Osteocyte (in vitro differentiated cells): ENCODE measurements at regions not wholly inside any gene's neighbourhood (a gene's known extent, or its start where the extent isn't known, plus 50 kb on each side); places are given as distances from the start of the nearest gene placed in this dataset.

Source experiments
- DNase-seq: peaks from one replicate; pipeline ENCODE4 v3.0.0; 2021; ENCODE audit warnings: mixed read lengths; ENCODE audit not compliant: unreplicated experiment; ENCODE audit errors: extremely low spot score
- H3K27ac Mint-ChIP-seq: one replicate; pipeline ENCODE4 v1.8.0; 2021; ENCODE audit warnings: mild to moderate bottlenecking, mixed read lengths; ENCODE audit not compliant: unreplicated experiment
- H3K27me3 Mint-ChIP-seq: one replicate; pipeline ENCODE4 v1.8.0; 2021; ENCODE audit warnings: mixed read lengths; ENCODE audit not compliant: unreplicated experiment
- H3K36me3 Mint-ChIP-seq: one replicate; pipeline ENCODE4 v1.8.0; 2021; ENCODE audit warnings: mixed read lengths; ENCODE audit not compliant: unreplicated experiment
- H3K4me1 Mint-ChIP-seq: one replicate; pipeline ENCODE4 v1.8.0; 2021; ENCODE audit warnings: mixed read lengths; ENCODE audit not compliant: unreplicated experiment
- H3K4me3 Mint-ChIP-seq: one replicate; pipeline ENCODE4 v1.8.0; 2021; ENCODE audit warnings: mild to moderate bottlenecking, moderate library complexity, mixed read lengths; ENCODE audit not compliant: unreplicated experiment
- H3K9me3 Mint-ChIP-seq: one replicate; pipeline ENCODE4 v1.8.0; 2021; ENCODE audit warnings: mixed read lengths; ENCODE audit not compliant: unreplicated experiment
- CTCF ChIP-seq: fragments of 200-600 bp; sonication (generic); IDR thresholded peaks from 2 replicates; pipeline ENCODE4 v1.5.0; 2021; ENCODE audit warnings: antibody characterized with exemption, mild to moderate bottlenecking, moderate library complexity

DNA sequence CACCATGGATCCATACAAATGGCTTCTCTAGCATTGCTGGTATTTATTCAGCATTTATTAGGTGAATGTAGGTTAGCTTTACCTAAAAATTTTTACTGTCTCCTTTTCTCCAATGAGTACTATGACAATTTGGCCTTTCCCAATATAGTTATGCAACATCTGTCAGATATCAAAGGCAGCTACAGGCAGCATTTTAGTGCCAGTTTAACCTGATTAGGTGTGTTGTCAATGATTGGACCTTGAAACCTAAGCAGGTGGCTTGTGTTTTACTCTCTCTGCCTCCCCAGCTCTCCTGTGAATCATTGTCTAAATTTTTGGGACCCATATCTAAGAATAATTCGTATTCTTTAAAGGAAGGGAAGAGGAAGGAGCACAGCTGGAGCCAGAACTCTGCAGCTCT lies 228.9 kb downstream of the KBTBD8 start:
- peaks cover 7% of the 10 kb centered on the region for H3K9me3 Mint-ChIP-seq
- no peaks in the 10 kb centered on the region for H3K27me3 Mint-ChIP-seq
- no peak overlapping the region for H3K4me3 Mint-ChIP-seq
- H3K4me1 Mint-ChIP-seq, result no peaks in the 10 kb centered on the region
- H3K27ac Mint-ChIP-seq, result no peak overlapping the region
- TF ChIP-seq CTCF, result no peak
- H3K36me3 Mint-ChIP-seq, result no peaks in the 10 kb centered on the region
- no peak for DNase-seq

DNA sequence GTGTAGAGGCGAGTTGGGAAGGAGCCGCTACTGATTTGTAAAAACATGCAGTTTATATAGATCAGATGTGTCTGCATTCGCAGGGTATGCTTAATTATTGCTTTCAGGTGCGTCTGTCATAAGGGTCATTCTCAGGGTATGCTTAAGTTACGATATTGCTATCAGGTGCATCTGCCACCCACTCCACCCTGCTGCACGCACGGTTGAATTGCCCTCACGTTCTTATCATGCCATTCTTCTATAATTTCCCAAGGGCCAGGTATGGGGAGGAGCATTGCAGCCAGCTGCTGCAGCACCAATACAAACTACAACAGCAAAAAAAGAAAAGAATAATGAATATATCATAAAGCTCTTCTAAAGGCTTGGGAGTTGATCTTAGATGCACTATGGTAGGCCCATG lies 230.0 kb downstream of the KBTBD8 start:
- Mint-ChIP-seq H3K4me3 (no peak overlapping the region), H3K27ac (no peak overlapping the region), H3K36me3 (no peaks in the 10 kb centered on the region), H3K9me3 (peaks cover 7% of the 10 kb centered on the region), H3K27me3 (no peaks in the 10 kb centered on the region), H3K4me1 (no peaks in the 10 kb centered on the region)
- no peak for TF ChIP-seq CTCF
- DNase-seq, result no peak

DNA sequence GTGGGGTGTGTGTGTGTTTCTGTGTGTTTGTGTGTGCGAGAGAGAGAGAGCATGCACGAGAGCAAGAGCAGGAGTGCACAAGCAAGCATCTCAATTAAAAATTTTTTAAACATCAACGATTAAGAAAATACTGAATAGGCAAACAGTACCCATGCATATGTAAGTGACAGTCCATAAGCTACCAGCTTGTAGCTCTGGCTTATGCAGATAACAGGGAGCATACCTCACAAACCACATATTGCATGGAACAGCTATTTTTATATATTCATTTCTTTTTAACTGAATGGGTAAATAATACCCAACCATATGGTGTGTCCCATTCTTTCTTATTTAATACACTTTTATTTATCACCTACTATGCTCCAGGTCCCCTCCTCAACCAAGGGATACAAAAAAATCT lies 234.5 kb downstream of the KBTBD8 start:
- no peak for DNase-seq
- no peaks in the 10 kb centered on the region for H3K4me1 Mint-ChIP-seq
- no peak overlapping the region for H3K4me3 Mint-ChIP-seq
- no peak overlapping the region for H3K27ac Mint-ChIP-seq
- H3K36me3 Mint-ChIP-seq, result no peaks in the 10 kb centered on the region
- TF ChIP-seq CTCF, result no peak
- H3K9me3 Mint-ChIP-seq, result peaks cover 7% of the 10 kb centered on the region
- no peaks in the 10 kb centered on the region for H3K27me3 Mint-ChIP-seq

DNA sequence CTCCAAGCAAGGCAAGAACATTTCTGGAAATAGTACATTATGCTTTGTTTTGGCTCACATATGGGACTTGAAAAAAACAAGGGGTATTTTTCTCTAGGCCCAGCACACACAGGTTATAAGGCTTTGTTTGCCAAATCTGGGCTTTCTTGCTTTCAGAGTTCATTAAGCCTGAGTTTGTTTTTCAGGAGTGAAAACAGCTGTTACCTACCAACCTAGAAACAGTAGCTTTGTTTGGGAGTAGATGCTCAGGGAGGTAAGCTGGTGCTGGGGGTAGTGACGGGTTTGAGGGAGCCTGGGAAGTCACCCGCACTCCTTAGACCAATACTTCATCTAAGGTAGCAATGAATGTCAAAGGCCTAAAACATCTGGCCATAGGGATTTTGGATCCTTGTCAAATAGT lies 241.2 kb downstream of the KBTBD8 start:
- Mint-ChIP-seq H3K36me3 (no peaks in the 10 kb centered on the region), H3K9me3 (no peaks in the 10 kb centered on the region), H3K27ac (no peak overlapping the region), H3K27me3 (no peaks in the 10 kb centered on the region), H3K4me1 (no peaks in the 10 kb centered on the region), H3K4me3 (no peak overlapping the region)
- TF ChIP-seq CTCF, result no peak
- DNase-seq, result no peak

DNA sequence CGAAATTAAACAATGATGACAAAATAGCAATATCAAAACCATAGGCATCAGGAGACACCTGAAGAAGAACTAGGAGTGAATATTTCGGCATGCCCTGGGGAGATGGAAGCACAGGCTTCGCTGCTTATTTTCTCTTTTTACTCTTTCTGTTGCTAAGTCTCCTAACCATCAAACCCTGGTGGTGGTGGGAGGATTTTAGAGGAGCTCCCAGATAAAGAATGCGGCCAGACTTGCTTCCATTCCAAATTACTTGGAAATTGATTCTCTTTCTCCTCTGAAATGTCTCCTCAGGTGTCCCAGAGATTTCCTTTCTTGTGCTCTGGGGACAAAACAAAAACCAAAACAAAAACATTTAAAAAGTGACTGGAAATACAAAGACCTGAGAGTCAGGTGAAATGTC lies 243.0 kb downstream of the KBTBD8 start:
- H3K27me3 Mint-ChIP-seq, result no peaks in the 10 kb centered on the region
- H3K27ac Mint-ChIP-seq, result no peak overlapping the region

More for the DNA sequence above, 243.0 kb downstream of the KBTBD8 start:
- Mint-ChIP-seq H3K9me3 (no peaks in the 10 kb centered on the region), H3K4me1 (no peaks in the 10 kb centered on the region), H3K36me3 (no peaks in the 10 kb centered on the region), H3K4me3 (no peak overlapping the region)
- TF ChIP-seq CTCF, result no peak
- DNase-seq, result no peak
